AG04449 (cell line): ENCODE measurements at regions not wholly inside any gene's neighbourhood (a gene's known extent, or its start where the extent isn't known, plus 50 kb on each side); places are given as distances from the start of the nearest gene placed in this dataset.

Experiments
- CTCF ChIA-PET: fragments of 350-600 bp; formaldehyde crosslinking; extraction: SDS; loops from one replicate; lab custom pipeline; 2021; ENCODE audit warnings: antibody characterized with exemption; lab: Yijun Ruan, JAX
- POLR2A ChIA-PET: fragments of 400-600, 350-600 bp; formaldehyde crosslinking; extraction: SDS; loops from one replicate; lab custom pipeline; 2020; ENCODE audit warnings: antibody characterized with exemption, inconsistent platforms; lab: Yijun Ruan, JAX
- DNase-seq: peaks from one replicate; pipeline ENCODE4 v3.0.0-alpha.2; 2010; ENCODE audit warnings: low read depth, low spot score
- H3K4me3 ChIP-seq: 2 replicates; pipeline ENCODE4 v1.5.1; 2011; ENCODE audit warnings: low read depth, mild to moderate bottlenecking, control low read depth, low read length
- CTCF ChIP-seq: IDR thresholded peaks from one replicate; pipeline ENCODE4 v1.5.1; 2011; ENCODE audit warnings: mild to moderate bottlenecking, moderate library complexity, low read length, control low read depth, inconsistent platforms; ENCODE audit not compliant: insufficient read depth; ENCODE audit errors: missing control alignments

- CTCF ChIA-PET, result no interaction called here
- no peak for DNase-seq
- TF ChIP-seq CTCF, result no peak
- POLR2A ChIA-PET, result no interaction called here
- no peak overlapping the region for H3K4me3 ChIP-seq
Observed at GRCh38 chr2:65501836-65502235, 69.4 kb upstream of the SPRED2 start.

DNA sequence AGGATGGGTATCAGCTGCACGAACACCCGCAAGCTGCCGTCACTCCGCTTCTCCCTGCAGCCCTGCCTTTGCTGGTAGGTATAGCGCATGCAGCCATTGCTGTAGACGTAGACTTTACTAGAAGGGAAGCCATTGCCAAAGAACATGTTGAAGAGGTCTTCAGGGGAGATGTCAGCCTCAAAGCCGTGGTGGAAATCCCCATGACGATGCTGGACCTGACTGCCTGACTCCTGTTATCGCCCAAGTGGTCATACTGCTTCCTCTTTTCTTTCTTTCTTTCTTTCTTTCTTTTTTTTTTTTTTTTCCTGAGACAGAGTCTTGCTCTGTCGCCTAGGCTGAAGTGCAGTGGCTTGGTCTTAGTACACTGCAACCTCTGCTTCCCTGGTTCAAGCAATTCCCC is 68.7 kb upstream of the SPRED2 start:
- H3K4me3 ChIP-seq, result no peak overlapping the region
- no peak for DNase-seq
- no peak for TF ChIP-seq CTCF
- ChIA-PET CTCF (no interaction called here), POLR2A (no interaction called here)

DNA sequence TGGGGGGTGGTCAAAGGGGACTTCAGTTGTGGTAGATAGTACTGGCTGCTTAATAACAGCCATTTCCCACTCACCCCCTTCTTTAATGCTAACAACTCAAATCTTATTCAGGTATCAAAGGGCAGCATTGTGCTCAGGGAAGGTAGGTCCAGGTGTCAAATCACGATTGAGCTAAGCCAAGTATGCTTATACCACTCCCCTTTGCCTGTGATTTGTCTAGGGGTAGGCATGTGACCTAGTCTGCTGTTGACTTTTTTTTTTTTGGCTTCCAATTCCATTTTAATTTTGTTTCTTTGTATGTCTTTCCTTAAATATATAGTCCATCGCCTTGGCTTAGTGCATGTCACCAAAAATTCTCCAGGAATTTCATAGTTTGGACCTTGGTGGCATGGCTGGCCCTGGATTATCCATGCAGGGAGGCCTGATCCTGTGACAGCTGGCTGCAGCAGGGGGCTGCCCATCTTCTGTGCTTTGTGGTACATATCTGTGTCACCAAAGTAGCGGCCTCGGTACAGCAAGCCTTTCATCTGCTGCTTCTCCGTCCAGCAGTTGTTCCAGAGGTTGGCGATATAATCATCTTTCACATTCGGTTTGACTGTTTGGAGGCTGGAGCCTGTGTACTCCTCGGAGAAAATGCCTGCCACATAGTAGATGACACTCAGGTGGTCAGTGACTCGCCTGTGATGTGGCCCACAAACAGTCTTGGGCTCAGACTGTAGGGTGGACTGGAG is 68.1 kb upstream of the SPRED2 start:
- no peak for DNase-seq
- ChIA-PET CTCF (no interaction called here), POLR2A (no interaction called here)
- no peak overlapping the region for H3K4me3 ChIP-seq
- TF ChIP-seq CTCF, result no peak

DNA sequence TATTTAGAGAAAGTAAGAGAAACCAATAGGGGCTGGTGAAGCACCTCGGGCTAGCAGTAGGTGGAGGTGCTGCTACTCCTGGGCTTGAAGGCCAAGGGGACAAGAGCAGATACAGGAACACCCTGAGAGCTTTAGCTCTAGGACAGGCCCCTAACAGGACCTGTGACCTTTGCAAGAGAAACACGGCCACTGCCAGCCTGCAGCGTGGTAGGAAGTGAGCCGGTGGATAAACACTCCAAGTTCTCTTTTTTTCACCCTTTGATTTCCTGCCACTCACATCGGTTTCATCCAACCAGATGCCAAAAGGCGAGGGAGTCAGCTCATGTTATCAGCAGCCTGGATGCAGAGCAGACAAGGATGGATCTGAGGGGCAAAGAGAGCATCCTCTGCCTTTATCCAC is 66.8 kb upstream of the SPRED2 start:
- CTCF ChIA-PET, result no interaction called here
- POLR2A ChIA-PET, result no interaction called here
- no peak for TF ChIP-seq CTCF
- H3K4me3 ChIP-seq, result no peak overlapping the region
- no peak for DNase-seq

- H3K4me3 ChIP-seq, result no peak overlapping the region
- TF ChIP-seq CTCF, result no peak
- ChIA-PET CTCF (no interaction called here), POLR2A (no interaction called here)
- DNase-seq, result no peak
Observed at GRCh38 chr2:65498396-65498795, 66.0 kb upstream of the SPRED2 start.

DNA sequence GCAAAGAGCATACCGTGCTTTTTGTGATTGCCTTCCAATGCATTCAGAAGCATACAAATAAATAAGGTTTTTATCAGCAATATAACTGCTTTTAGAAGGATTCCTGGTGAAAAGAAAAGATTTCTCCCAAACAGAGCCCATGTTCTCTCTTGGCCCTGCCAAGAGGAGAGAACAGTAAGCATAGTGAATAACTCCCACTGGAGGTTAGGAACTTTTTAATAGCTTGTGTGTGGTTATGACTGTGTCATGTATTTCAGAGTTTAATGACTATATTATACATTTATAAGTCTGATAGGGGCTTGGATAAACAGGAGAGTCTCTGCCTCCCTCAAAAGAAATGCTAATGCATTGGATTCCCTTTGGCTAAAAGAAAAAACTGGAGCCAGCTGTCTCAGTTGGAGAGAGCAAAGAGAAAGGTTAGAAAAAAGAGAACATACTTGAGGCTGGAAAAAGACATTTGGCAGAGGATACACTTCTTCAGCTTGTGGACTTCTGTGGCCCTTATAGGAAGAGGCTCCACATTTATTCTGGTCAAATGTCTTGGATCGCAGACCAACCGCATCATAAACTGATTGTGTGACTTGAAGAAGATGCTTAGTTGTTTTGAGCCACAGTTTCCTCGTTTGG is 63.0 kb upstream of the SPRED2 start:
- CTCF ChIA-PET, result no interaction called here
- POLR2A ChIA-PET, result no interaction called here

More for the DNA sequence above, 63.0 kb upstream of the SPRED2 start:
- no peak overlapping the region for H3K4me3 ChIP-seq
- DNase-seq, result no peak
- TF ChIP-seq CTCF, result no peak
